SK-N-SH (cell line): ENCODE measurements at regions not wholly inside any gene's neighbourhood (a gene's known extent, or its start where the extent isn't known, plus 50 kb on each side); places are given as distances from the start of the nearest gene placed in this dataset.
"Not testable (repeated sequence)": the region's sequence is repeated elsewhere in the genome, so short reads cannot be mapped to it uniquely, and the experiment has no call there.

Experiments
- CTCF ChIA-PET: fragments of 300-600, 350-600 bp; formaldehyde crosslinking; extraction: SDS; loops from one replicate; lab custom pipeline; 2021; lab: Yijun Ruan, JAX
- POLR2A ChIA-PET: fragments of 350-600 bp; sonication (Branson Sonifier 250); formaldehyde crosslinking; extraction: SDS; loops from one replicate; lab custom pipeline; 2020; ENCODE audit warnings: antibody characterized with exemption, inconsistent platforms; lab: Yijun Ruan, JAX
- DNase-seq: peaks from one replicate; pipeline ENCODE4 v3.0.0; 2012
- H2AFZ ChIP-seq: fragments of 200-600 bp; sonication (generic); 2 replicates; pipeline ENCODE4 v1.8.1; 2016; ENCODE audit warnings: antibody characterized with exemption, mild to moderate bottlenecking, low read depth
- H3F3A ChIP-seq: fragments of 200-600 bp; sonication (generic); replicated peaks from 2 replicates; pipeline ENCODE3; 2016; ENCODE audit warnings: antibody characterized with exemption, mild to moderate bottlenecking; ENCODE audit not compliant: insufficient read depth
- H3K27ac ChIP-seq, 2 experiments: fragments of 200-500 bp in 1 of 2; fragments of 200-600 bp in 1 of 2; sonication (Bioruptor generic) in 1 of 2; sonication (generic), shearing (Covaris generic) in 1 of 2; 2 replicates each; pipeline versions ENCODE4 v1.5.1 to v1.6.1; 2014 to 2016; ENCODE audit warnings: low read depth in 2 of 2, inconsistent platforms in 1 of 2, low read length in 1 of 2, mild to moderate bottlenecking in 1 of 2, mixed read lengths in 1 of 2
- H3K27me3 ChIP-seq: fragments of 200-600 bp; sonication (generic), shearing (Covaris generic); 2 replicates; pipeline ENCODE4 v1.6.1; 2016; ENCODE audit warnings: mixed run types; ENCODE audit not compliant: insufficient read depth
- H3K36me3 ChIP-seq, 2 experiments: fragments of 200-500 bp in 1 of 2; fragments of 200-600 bp in 1 of 2; sonication (Bioruptor generic) in 1 of 2; sonication (generic) in 1 of 2; replicated peaks in 1 of 2; 2 replicates each; pipeline versions ENCODE3 to v1.5.1; 2014 to 2016; ENCODE audit warnings: low read length in 1 of 2, mild to moderate bottlenecking in 1 of 2; ENCODE audit not compliant: insufficient read depth in 2 of 2, control insufficient read depth in 1 of 2
- H3K4me1 ChIP-seq, 2 experiments: fragments of 200-500 bp in 1 of 2; fragments of 200-600 bp in 1 of 2; sonication (Bioruptor generic) in 1 of 2; sonication (generic), shearing (Covaris generic) in 1 of 2; 2 replicates each; pipeline versions ENCODE4 v1.5.1 to v1.6.1; 2014 to 2016; ENCODE audit warnings: low read depth in 1 of 2, low read length in 1 of 2, mixed run types in 1 of 2; ENCODE audit not compliant: insufficient read depth in 2 of 2, control insufficient read depth in 1 of 2
- H3K4me2 ChIP-seq: fragments of 200-600 bp; sonication (generic), shearing (Covaris generic); 2 replicates; pipeline ENCODE4 v1.6.1; 2017; ENCODE audit warnings: mixed run types
- H3K4me3 ChIP-seq, 2 experiments: fragments of 200-500 bp in 1 of 2; fragments of 200-600 bp in 1 of 2; sonication (Bioruptor generic) in 1 of 2; sonication (generic), shearing (Covaris generic) in 1 of 2; 2 replicates each; pipeline versions ENCODE4 v1.5.1 to v1.8.1; 2014 to 2016; ENCODE audit warnings: low read depth in 2 of 2, inconsistent platforms in 1 of 2, low read length in 1 of 2, mild to moderate bottlenecking in 1 of 2, mixed read lengths in 1 of 2, moderate library complexity in 1 of 2
- H3K79me2 ChIP-seq: fragments of 200-600 bp; sonication (generic); 2 replicates; pipeline ENCODE4 v1.8.1; 2017; ENCODE audit warnings: mild to moderate bottlenecking; ENCODE audit not compliant: insufficient read depth
- H3K9ac ChIP-seq: fragments of 200-600 bp; sonication (generic); 2 replicates; pipeline ENCODE4 v1.6.1; 2017; ENCODE audit warnings: mixed run types
- H3K9me2 ChIP-seq: fragments of 200-600 bp; sonication (generic); 2 replicates; pipeline ENCODE4 v1.6.1; 2017; ENCODE audit warnings: mixed run types
- H3K9me3 ChIP-seq: fragments of 200-600 bp; sonication (generic); 2 replicates; pipeline ENCODE4 v1.6.1; 2017; ENCODE audit warnings: mixed run types, mild to moderate bottlenecking, moderate library complexity
- H4K20me1 ChIP-seq: fragments of 200-600 bp; sonication (generic); 2 replicates; pipeline ENCODE4 v1.6.1; 2017; ENCODE audit warnings: mild to moderate bottlenecking, mixed run types; ENCODE audit not compliant: insufficient read depth
- CHD2 ChIP-seq: fragments of 150-350 bp; IDR thresholded peaks from 2 replicates; pipeline ENCODE4 v1.6.1; 2018; ENCODE audit warnings: low read length; ENCODE audit not compliant: partially characterized antibody
- EZH2phosphoT487 ChIP-seq: fragments of 200-600 bp; sonication (generic); IDR thresholded peaks from 2 replicates; pipeline ENCODE4 v1.6.1; 2017; ENCODE audit warnings: low read depth, mixed run types, mild to moderate bottlenecking, antibody characterized with exemption, moderate library complexity, borderline replicate concordance
- FOXM1 ChIP-seq: IDR thresholded peaks from 2 replicates; pipeline ENCODE4 v1.4.0; 2012; ENCODE audit warnings: low read depth, mild to moderate bottlenecking
- MAX ChIP-seq: IDR thresholded peaks from 2 replicates; pipeline ENCODE4 v1.4.0; 2012; ENCODE audit warnings: low read depth
- MEF2A ChIP-seq: IDR thresholded peaks from 2 replicates; pipeline ENCODE4 v1.4.0; 2012; ENCODE audit warnings: low read depth, borderline replicate concordance
- NFIC ChIP-seq: IDR thresholded peaks from 2 replicates; pipeline ENCODE4 v1.4.0; 2012; ENCODE audit warnings: borderline replicate concordance
- RAD21 ChIP-seq: IDR thresholded peaks from 2 replicates; pipeline ENCODE4 v1.6.1; 2012; ENCODE audit warnings: mild to moderate bottlenecking, low read length
- RCOR1 ChIP-seq: fragments of 150-350 bp; IDR thresholded peaks from 2 replicates; pipeline ENCODE4 v1.6.1; 2017; ENCODE audit warnings: antibody characterized with exemption, low read length
- RFX5 ChIP-seq: IDR thresholded peaks from 2 replicates; pipeline ENCODE4 v1.6.1; 2012; ENCODE audit warnings: mild to moderate bottlenecking, improper control_type of control experiment, low read length
- SIN3A ChIP-seq: IDR thresholded peaks from 2 replicates; pipeline ENCODE4 v1.6.1; 2012; ENCODE audit warnings: low read depth, mild to moderate bottlenecking, low read length, moderate library complexity, borderline replicate concordance
- TEAD4 ChIP-seq: IDR thresholded peaks from 2 replicates; pipeline ENCODE4 v1.4.0; 2012; ENCODE audit warnings: mild to moderate bottlenecking, borderline replicate concordance; ENCODE audit not compliant: insufficient read depth
- WGBS: methylation state at CpG from one replicate; pipeline ENCODE4 v1.1.6; 2017; ENCODE audit warnings: low lambda C conversion rate; 5-methylcytosine and 5-hydroxymethylcytosine counted together

DNA sequence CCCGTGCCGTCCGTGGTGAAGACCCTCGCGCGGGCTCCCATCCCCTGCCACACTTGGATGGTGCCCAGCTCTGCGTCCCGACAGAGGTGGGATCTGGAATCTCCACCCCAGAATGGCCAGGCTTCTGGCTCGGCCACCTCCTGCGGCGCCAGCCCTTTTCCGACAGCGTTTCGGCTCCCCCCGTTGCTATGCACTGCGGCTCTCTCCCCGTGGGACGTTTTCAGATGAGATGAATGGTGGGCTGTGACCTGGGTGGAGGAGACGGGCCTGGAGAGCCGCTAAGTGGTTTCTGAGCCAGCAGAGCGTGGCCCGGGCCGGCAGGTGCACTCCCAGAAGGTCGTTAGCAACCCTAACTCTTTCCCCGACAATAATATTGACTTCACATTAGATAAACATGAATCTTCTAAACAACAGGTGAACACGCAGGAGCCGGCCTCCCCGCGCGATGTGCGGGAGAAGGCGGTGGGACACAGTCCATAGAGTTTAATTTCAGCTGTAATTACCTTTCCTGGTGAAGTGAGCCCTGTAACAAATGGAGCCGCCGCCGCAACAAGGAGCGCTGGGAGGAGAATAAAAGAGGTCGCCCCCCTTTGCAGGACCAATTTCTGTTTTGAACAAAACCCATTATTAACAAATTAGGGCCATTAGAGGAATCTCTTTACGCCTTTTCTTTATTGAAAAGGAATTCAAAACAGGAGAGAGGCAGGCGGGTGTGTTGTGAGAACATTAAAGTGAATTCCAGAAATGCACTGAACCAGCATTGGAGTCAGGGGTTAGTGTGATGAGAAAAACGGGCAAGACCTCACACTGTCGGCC is 294.3 kb upstream of the PFKP start:
- POLR2A ChIA-PET: no interaction called here
- no peak overlapping the region for H2AFZ ChIP-seq
- H3K36me3 ChIP-seq: no peaks in the 10 kb centered on the region
- WGBS: 29% methylated on average over 21 of the region's 41 CpGs
- no peaks in the 10 kb centered on the region for H3K79me2 ChIP-seq
- no peaks in the 10 kb centered on the region for H3K27me3 ChIP-seq
- no peak overlapping the region; a peak in 1 of 4 replicates for H3K4me3 ChIP-seq
- DNase-seq: peak; percentile 23
- H3K4me1 ChIP-seq: no peaks in the 10 kb centered on the region; a peak in 1 of 4 replicates
- H3K9me3 ChIP-seq: no peaks in the 10 kb centered on the region
- no peak overlapping the region for H3K27ac ChIP-seq
- TF ChIP-seq RCOR1 (no peak), FOXM1 (no peak)
- no peak overlapping the region for H3K4me2 ChIP-seq
- CTCF ChIA-PET: no interaction called here
- no peaks in the 10 kb centered on the region for H3F3A ChIP-seq
- no peak overlapping the region for H3K9ac ChIP-seq
- H4K20me1 ChIP-seq: no peaks in the 10 kb centered on the region
- no peaks in the 10 kb centered on the region for H3K9me2 ChIP-seq

- TF ChIP-seq EZH2phosphoT487 (no peak), MAX (no peak), RFX5 (no peak), RAD21 (no peak), NFIC (no peak), TEAD4 (no peak), CHD2 (no peak), SIN3A (no peak), MEF2A (no peak)
- Histone ChIP-seq H3K79me2 (no peaks in the 10 kb centered on the region), H2AFZ (no peak overlapping the region), H3K27me3 (no peaks in the 10 kb centered on the region), H3K4me3 (no peak overlapping the region), H3K27ac (no peak overlapping the region), H3K4me1 (no peaks in the 10 kb centered on the region; a peak in 1 of 4 replicates), H3K9ac (no peak overlapping the region), H4K20me1 (no peaks in the 10 kb centered on the region), H3K9me2 (no peaks in the 10 kb centered on the region), H3K4me2 (no peak overlapping the region), H3K36me3 (no peaks in the 10 kb centered on the region), H3F3A (no peaks in the 10 kb centered on the region), H3K9me3 (no peaks in the 10 kb centered on the region)
- ChIA-PET CTCF (no interaction called here), POLR2A (no interaction called here)
- no peak for DNase-seq
- 8% methylated on average over 5 of the region's 5 CpGs for WGBS
Observed at GRCh38 chr10:2772135-2772534, 295.2 kb upstream of the PFKP start.

DNA sequence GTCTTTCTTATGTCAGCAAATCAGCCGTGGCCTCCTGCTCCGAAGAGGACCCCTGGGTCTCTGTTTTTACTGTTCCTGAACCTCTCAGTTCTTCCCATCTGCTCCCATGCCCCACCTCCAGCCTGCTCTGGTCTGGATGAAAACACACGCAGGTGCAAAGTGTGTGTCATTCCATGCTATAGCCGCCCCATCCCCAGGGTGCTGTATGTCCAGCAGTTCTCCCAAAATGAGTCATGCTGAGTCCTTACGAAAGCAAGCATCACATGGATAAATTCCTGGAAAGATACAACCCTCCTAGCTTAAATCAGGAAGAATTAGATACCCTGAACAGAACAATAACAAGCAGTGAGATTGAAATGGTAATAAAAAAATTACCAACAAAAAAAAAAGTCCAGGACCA is 300.1 kb upstream of the PFKP start:
- CTCF ChIA-PET, H4K20me1 ChIP-seq, H3K36me3 ChIP-seq, H3K9me3 ChIP-seq, H3K4me3 ChIP-seq, H3K4me1 ChIP-seq, H3K27ac ChIP-seq, H3K9ac ChIP-seq, H3K9me2 ChIP-seq, H2AFZ ChIP-seq, H3K4me2 ChIP-seq, H3K79me2 ChIP-seq, DNase-seq, H3K27me3 ChIP-seq, H3F3A ChIP-seq, POLR2A ChIA-PET: not testable (repeated sequence)
- 35% methylated on average over 5 of the region's 5 CpGs for WGBS
